Parathyroid adenoma (tissue), 2 donors: ENCODE measurements at regions not wholly inside any gene's neighbourhood (a gene's known extent, or its start where the extent isn't known, plus 50 kb on each side); places are given as distances from the start of the nearest gene placed in this dataset.

Source experiments
- H2AFZ ChIP-seq: fragments of 300-600 bp; sonication (generic); one replicate; pipeline ENCODE4 v1.7.0; 2017; ENCODE audit warnings: antibody characterized with exemption, mild to moderate bottlenecking
- H3K27ac ChIP-seq: fragments of 300-600 bp; sonication (generic); one replicate; pipeline ENCODE4 v1.7.0; 2017
- H3K27me3 ChIP-seq: fragments of 300-600 bp; sonication (generic); one replicate; pipeline ENCODE4 v1.7.0; 2017; ENCODE audit warnings: low read length; ENCODE audit not compliant: control insufficient read depth, insufficient read depth
- H3K36me3 ChIP-seq: fragments of 300-600 bp; sonication (generic); one replicate; pipeline ENCODE4 v1.7.0; 2017; ENCODE audit warnings: low read length; ENCODE audit not compliant: control insufficient read depth, insufficient read depth
- H3K4me1 ChIP-seq: fragments of 300-600 bp; sonication (generic); one replicate; pipeline ENCODE4 v1.7.0; 2017; ENCODE audit warnings: control low read depth
- H3K4me2 ChIP-seq: fragments of 300-600 bp; sonication (generic); one replicate; pipeline ENCODE4 v1.7.0; 2017; ENCODE audit warnings: low read length
- H3K4me3 ChIP-seq: fragments of 300-600 bp; sonication (generic); one replicate; pipeline ENCODE4 v1.7.0; 2017; ENCODE audit warnings: low read depth, low read length
- H3K79me2 ChIP-seq: fragments of 300-600 bp; sonication (generic); one replicate; pipeline ENCODE4 v1.7.0; 2017; ENCODE audit warnings: control low read depth
- H3K9ac ChIP-seq: fragments of 300-600 bp; sonication (generic); one replicate; pipeline ENCODE4 v1.7.0; 2017; ENCODE audit warnings: mild to moderate bottlenecking
- H3K9me3 ChIP-seq: fragments of 300-600 bp; sonication (generic); one replicate; pipeline ENCODE4 v1.7.0; 2017; ENCODE audit warnings: low read length; ENCODE audit not compliant: control insufficient read depth
- CTCF ChIP-seq: fragments of 300-600 bp; sonication (generic); IDR thresholded peaks from one replicate; pipeline ENCODE4 v1.7.0; 2017; ENCODE audit warnings: antibody characterized with exemption, mild to moderate bottlenecking
- donor health status: primary hyperparathyroidism.

- Histone ChIP-seq H3K27me3 (no peaks in the 10 kb centered on the region), H3K4me3 (no peak overlapping the region), H3K9ac (no peak overlapping the region), H3K4me1 (no peaks in the 10 kb centered on the region), H3K4me2 (no peak overlapping the region), H3K9me3 (no peaks in the 10 kb centered on the region), H3K27ac (no peak overlapping the region), H3K79me2 (no peaks in the 10 kb centered on the region), H3K36me3 (no peaks in the 10 kb centered on the region), H2AFZ (no peak overlapping the region)
- TF ChIP-seq CTCF: peak; percentile 63
Measured at GRCh38 chr15:95259513-95259912, 1028.2 kb downstream of the MCTP2 start.

GRCh38 chr15:95259965-95260364, 1028.6 kb downstream of the MCTP2 start:
- no peak overlapping the region for H3K27ac ChIP-seq
- no peaks in the 10 kb centered on the region for H3K36me3 ChIP-seq

GRCh38 chr15:95260856-95261255, 1029.5 kb downstream of the MCTP2 start:
- Histone ChIP-seq H3K4me2 (no peak overlapping the region), H3K36me3 (no peaks in the 10 kb centered on the region), H3K9me3 (no peaks in the 10 kb centered on the region), H3K4me1 (no peaks in the 10 kb centered on the region), H3K4me3 (no peak overlapping the region), H3K9ac (no peak overlapping the region), H3K79me2 (no peaks in the 10 kb centered on the region), H3K27me3 (no peaks in the 10 kb centered on the region), H3K27ac (no peak overlapping the region), H2AFZ (no peak overlapping the region)
- TF ChIP-seq CTCF: no peak

More at GRCh38 chr15:95259965-95260364, 1028.6 kb downstream of the MCTP2 start:
- Histone ChIP-seq H2AFZ (no peak overlapping the region), H3K27me3 (no peaks in the 10 kb centered on the region), H3K9me3 (no peaks in the 10 kb centered on the region), H3K4me3 (no peak overlapping the region), H3K4me2 (no peak overlapping the region), H3K4me1 (no peaks in the 10 kb centered on the region), H3K79me2 (no peaks in the 10 kb centered on the region), H3K9ac (no peak overlapping the region)
- no peak for TF ChIP-seq CTCF

GRCh38 chr15:95261546-95261945, 1030.2 kb downstream of the MCTP2 start:
- no peaks in the 10 kb centered on the region for H3K27me3 ChIP-seq
- TF ChIP-seq CTCF: no peak
- no peaks in the 10 kb centered on the region for H3K9me3 ChIP-seq
- no peak overlapping the region for H3K4me2 ChIP-seq
- no peaks in the 10 kb centered on the region for H3K79me2 ChIP-seq
- H3K9ac ChIP-seq: no peak overlapping the region
- no peak overlapping the region for H2AFZ ChIP-seq
- no peak overlapping the region for H3K4me3 ChIP-seq
- no peaks in the 10 kb centered on the region for H3K4me1 ChIP-seq
- no peaks in the 10 kb centered on the region for H3K36me3 ChIP-seq
- H3K27ac ChIP-seq: no peak overlapping the region

GRCh38 chr15:95261968-95262367, 1030.6 kb downstream of the MCTP2 start:
- Histone ChIP-seq H3K27me3 (no peaks in the 10 kb centered on the region), H3K27ac (no peak overlapping the region), H3K4me1 (no peaks in the 10 kb centered on the region), H2AFZ (no peak overlapping the region), H3K9me3 (no peaks in the 10 kb centered on the region), H3K4me2 (no peak overlapping the region), H3K4me3 (no peak overlapping the region), H3K79me2 (no peaks in the 10 kb centered on the region), H3K9ac (no peak overlapping the region), H3K36me3 (no peaks in the 10 kb centered on the region)
- TF ChIP-seq CTCF: no peak
